PC-3 (cell line): ENCODE measurements at regions not wholly inside any gene's neighbourhood (a gene's known extent, or its start where the extent isn't known, plus 50 kb on each side); places are given as distances from the start of the nearest gene placed in this dataset.

Experiments
- ATAC-seq: fragments of 200-7000 bp; cut with Tn5 transposase; 2 replicates; pipeline ENCODE4 v1.9.1; 2020; ENCODE audit warnings: mild to moderate bottlenecking, moderate library complexity
- BruUV-seq: library from RNA; stranded (reverse); fragments of 400-500 nt; replicated peaks from 2 replicates; lab custom pipeline; 2021; lab: Mats Ljungman, UMichigan
- CTCF ChIA-PET: fragments of 300-600 bp; sonication (Branson Sonifier 250); formaldehyde crosslinking; loops from one replicate; lab custom pipeline; 2022; ENCODE audit warnings: antibody characterized with exemption; lab: Charles Lee
- POLR2A ChIA-PET: fragments of 300-600 bp; sonication (Branson Sonifier 250); formaldehyde crosslinking; loops from one replicate; lab custom pipeline; 2022; ENCODE audit warnings: antibody characterized with exemption; ENCODE audit not compliant: unreplicated experiment; lab: Charles Lee
- DNase-seq: peaks from one replicate; pipeline ENCODE4 v3.0.0-alpha.2; 2015
- H2AFZ ChIP-seq: fragments of 300-600 bp; sonication (generic); 2 replicates; pipeline ENCODE4 v1.6.0; 2016; ENCODE audit warnings: antibody characterized with exemption, low read length
- H3F3A ChIP-seq: fragments of 300-600 bp; sonication (generic); one replicate; pipeline ENCODE4 v1.6.0; 2017; ENCODE audit warnings: antibody characterized with exemption, low read length, control low read depth, mild to moderate bottlenecking; ENCODE audit not compliant: unreplicated experiment
- H3K27ac ChIP-seq: fragments of 300-600 bp; sonication (generic); 2 replicates; pipeline ENCODE4 v1.5.1; 2016; ENCODE audit warnings: mild to moderate bottlenecking, low read length
- H3K27me3 ChIP-seq: fragments of 300-600 bp; sonication (generic); 2 replicates; pipeline ENCODE4 v1.6.1; 2016; ENCODE audit warnings: low read length, mixed read lengths
- H3K36me3 ChIP-seq: fragments of 300-600 bp; sonication (generic); 2 replicates; pipeline ENCODE4 v1.6.1; 2016; ENCODE audit warnings: low read depth, mixed run types, low read length, mixed read lengths
- H3K4me1 ChIP-seq: fragments of 300-600 bp; sonication (generic); 2 replicates; pipeline ENCODE4 v1.5.1; 2016; ENCODE audit warnings: low read length; ENCODE audit not compliant: insufficient read depth
- H3K4me2 ChIP-seq: fragments of 300-600 bp; sonication (generic); 2 replicates; pipeline ENCODE4 v1.6.0; 2016; ENCODE audit warnings: low read length
- H3K4me3 ChIP-seq: fragments of 300-600 bp; sonication (generic); 2 replicates; pipeline ENCODE4 v1.5.1; 2016; ENCODE audit warnings: mild to moderate bottlenecking, low read length, mixed read lengths
- H3K79me2 ChIP-seq: fragments of 300-600 bp; sonication (generic); 2 replicates; pipeline ENCODE4 v1.6.1; 2017; ENCODE audit warnings: low read length, mixed read lengths
- H3K9ac ChIP-seq: fragments of 300-600 bp; sonication (generic); 2 replicates; pipeline ENCODE4 v1.6.0; 2016; ENCODE audit warnings: mild to moderate bottlenecking, low read length
- H3K9me2 ChIP-seq: fragments of 300-600 bp; sonication (generic); replicated peaks from 2 replicates; pipeline ENCODE4 v1.6.1; 2016; ENCODE audit warnings: mixed run types, low read length, mixed read lengths
- H3K9me3 ChIP-seq: fragments of 300-600 bp; sonication (generic); 2 replicates; pipeline ENCODE4 v1.6.1; 2016; ENCODE audit warnings: low read length, mixed read lengths
- H4K20me1 ChIP-seq: fragments of 300-600 bp; sonication (generic); 2 replicates; pipeline ENCODE4 v1.6.1; 2016; ENCODE audit warnings: low read length, mixed read lengths
- CTCF ChIP-seq: fragments of 300-600 bp; sonication (generic); conservative IDR thresholded peaks from 2 replicates; pipeline ENCODE4 v1.5.1; 2017; ENCODE audit warnings: antibody characterized with exemption, low read depth, mild to moderate bottlenecking, low read length
- EZH2 ChIP-seq: fragments of 300-600 bp; sonication (generic); IDR thresholded peaks from one replicate; pipeline ENCODE4 v1.6.1; 2017; ENCODE audit warnings: antibody characterized with exemption, mild to moderate bottlenecking, low read length; ENCODE audit not compliant: unreplicated experiment
- EZH2phosphoT487 ChIP-seq: fragments of 300-600 bp; sonication (generic); IDR thresholded peaks from 2 replicates; pipeline ENCODE4 v1.6.1; 2018; ENCODE audit warnings: mild to moderate bottlenecking, antibody characterized with exemption, low read length, borderline replicate concordance
- intact Hi-C: fragments of 100-400 bp; cut with micrococcal nuclease; formaldehyde crosslinking; loops from 2 replicates; pipeline ENCODE4 v1.9.0; 2023

GRCh38 chr15:39409876-39410530 lies 170.9 kb upstream of the THBS1 start:
- H3K79me2 ChIP-seq, result no peaks in the 10 kb centered on the region
- DNase-seq (no peak), ATAC-seq (no peak)
- no peaks in the 10 kb centered on the region for H3K36me3 ChIP-seq
- H3K9me2 ChIP-seq, result 0 out of 2 replicates have a peak, but pooled peaks cover 3% of the 10 kb centered on the region
- no peaks in the 10 kb centered on the region for H3K27me3 ChIP-seq
- H2AFZ ChIP-seq, result no peak overlapping the region
- ChIA-PET POLR2A (interaction anchor here (0.6 kb wide), 1 partner anchor 11 kb away, joined by 3 read pairs; no protein-coding TSS in a partner anchor), CTCF (no interaction called here)
- intact Hi-C loops, result loop anchor here (10.0 kb wide), 1 partner anchor 165 kb away; no protein-coding TSS in a partner anchor
- H3K27ac ChIP-seq, result no peak overlapping the region
- no peak overlapping the region for H3K9ac ChIP-seq
- no peak for TF ChIP-seq CTCF
- no peak for TF ChIP-seq EZH2phosphoT487
- TF ChIP-seq EZH2, result no peak
- BruUV-seq, result no TSS peak
- no peaks in the 10 kb centered on the region for H3F3A ChIP-seq
- H3K4me2 ChIP-seq, result no peak overlapping the region
- peaks cover 9% of the 10 kb centered on the region for H3K4me1 ChIP-seq
- no peaks in the 10 kb centered on the region for H3K9me3 ChIP-seq
- H3K4me3 ChIP-seq, result no peak overlapping the region
- H4K20me1 ChIP-seq, result no peaks in the 10 kb centered on the region

- 0 out of 2 replicates have a peak, but pooled peaks cover 2% of the 10 kb centered on the region for H3K9me3 ChIP-seq
- no peak for DNase-seq
- H3K79me2 ChIP-seq, result no peaks in the 10 kb centered on the region
- H3K27me3 ChIP-seq, result no peaks in the 10 kb centered on the region
- H3K27ac ChIP-seq, result no peak overlapping the region
- H3K36me3 ChIP-seq, result no peaks in the 10 kb centered on the region
- H3F3A ChIP-seq, result no peaks in the 10 kb centered on the region
- no peak overlapping the region for H3K9ac ChIP-seq
- no peak overlapping the region for H3K4me2 ChIP-seq
- no peak overlapping the region for H2AFZ ChIP-seq
- H4K20me1 ChIP-seq, result no peaks in the 10 kb centered on the region
- intact Hi-C loops, result no loop called here
- BruUV-seq, result no TSS peak
- ATAC-seq, result no peak
- H3K4me1 ChIP-seq, result no peaks in the 10 kb centered on the region
- no peak for TF ChIP-seq EZH2
- TF ChIP-seq EZH2phosphoT487, result no peak
- no peak for TF ChIP-seq CTCF
- 0 out of 2 replicates have a peak, but pooled peaks cover 3% of the 10 kb centered on the region for H3K9me2 ChIP-seq
- ChIA-PET CTCF (interaction anchor here (0.7 kb wide), 1 partner anchor 84 kb away, joined by 3 read pairs; no protein-coding TSS in a partner anchor), POLR2A (no interaction called here)
- H3K4me3 ChIP-seq, result no peak overlapping the region
Observed at GRCh38 chr15:39411102-39411989, 169.5 kb upstream of the THBS1 start.
